ENCODE measurements at regions not wholly inside any gene's neighbourhood (a gene's known extent, or its start where the extent isn't known, plus 50 kb on each side); places are given as distances from the start of the nearest gene placed in this dataset.

DNA sequence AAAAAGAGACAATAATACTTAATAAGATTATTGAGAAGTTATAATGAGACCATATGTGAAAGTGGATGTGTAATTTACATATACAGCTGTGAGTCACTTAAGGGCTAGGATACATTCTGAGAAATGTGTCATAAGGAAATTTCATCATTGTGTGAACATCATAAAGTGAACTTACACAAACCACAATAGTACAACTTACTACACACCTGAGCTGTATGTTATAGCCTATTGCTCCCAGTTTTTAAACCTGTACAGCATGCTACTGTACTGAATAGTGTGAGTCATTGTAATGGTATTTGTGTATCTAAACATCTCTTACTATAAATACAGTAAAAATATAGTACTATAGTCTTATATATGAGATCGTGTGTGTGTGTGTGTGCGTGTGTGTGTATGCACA lies 1420.3 kb upstream of the PIK3C3 start:
- TF ChIP-seq, protein P1, sequence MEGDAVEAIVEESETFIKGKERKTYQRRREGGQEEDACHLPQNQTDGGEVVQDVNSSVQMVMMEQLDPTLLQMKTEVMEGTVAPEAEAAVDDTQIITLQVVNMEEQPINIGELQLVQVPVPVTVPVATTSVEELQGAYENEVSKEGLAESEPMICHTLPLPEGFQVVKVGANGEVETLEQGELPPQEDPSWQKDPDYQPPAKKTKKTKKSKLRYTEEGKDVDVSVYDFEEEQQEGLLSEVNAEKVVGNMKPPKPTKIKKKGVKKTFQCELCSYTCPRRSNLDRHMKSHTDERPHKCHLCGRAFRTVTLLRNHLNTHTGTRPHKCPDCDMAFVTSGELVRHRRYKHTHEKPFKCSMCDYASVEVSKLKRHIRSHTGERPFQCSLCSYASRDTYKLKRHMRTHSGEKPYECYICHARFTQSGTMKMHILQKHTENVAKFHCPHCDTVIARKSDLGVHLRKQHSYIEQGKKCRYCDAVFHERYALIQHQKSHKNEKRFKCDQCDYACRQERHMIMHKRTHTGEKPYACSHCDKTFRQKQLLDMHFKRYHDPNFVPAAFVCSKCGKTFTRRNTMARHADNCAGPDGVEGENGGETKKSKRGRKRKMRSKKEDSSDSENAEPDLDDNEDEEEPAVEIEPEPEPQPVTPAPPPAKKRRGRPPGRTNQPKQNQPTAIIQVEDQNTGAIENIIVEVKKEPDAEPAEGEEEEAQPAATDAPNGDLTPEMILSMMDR (conservative IDR thresholded peaks at IDR 0.05): no peak
- no peak overlapping the region for H3K27ac ChIP-seq

DNA sequence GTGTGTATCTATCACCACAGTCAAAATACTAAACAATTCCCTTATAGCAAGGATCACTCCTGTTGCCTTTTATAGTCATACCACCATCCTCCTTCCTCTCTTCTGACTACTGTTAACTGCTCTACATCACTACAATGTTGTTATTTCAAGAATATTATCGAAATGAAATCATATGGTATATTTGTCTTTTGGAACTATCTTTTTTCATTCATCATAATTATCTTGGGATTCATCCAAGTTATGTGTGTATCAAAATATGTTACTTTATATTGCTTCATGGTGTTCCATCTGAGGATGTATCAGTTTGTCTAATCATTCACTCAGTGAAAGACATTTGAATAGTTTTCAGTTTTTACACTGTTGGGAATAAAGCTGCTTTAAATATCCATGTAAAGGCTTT lies 1423.0 kb upstream of the PIK3C3 start:
- TF ChIP-seq, protein P1 (conservative IDR thresholded peaks at IDR 0.05): no peak
- H3K27ac ChIP-seq: no peak overlapping the region

GRCh38 chr18:40531051-40531450 lies 1424.0 kb upstream of the PIK3C3 start:
- TF ChIP-seq, protein P1 (conservative IDR thresholded peaks at IDR 0.05): no peak
- no peak overlapping the region for H3K27ac ChIP-seq

DNA sequence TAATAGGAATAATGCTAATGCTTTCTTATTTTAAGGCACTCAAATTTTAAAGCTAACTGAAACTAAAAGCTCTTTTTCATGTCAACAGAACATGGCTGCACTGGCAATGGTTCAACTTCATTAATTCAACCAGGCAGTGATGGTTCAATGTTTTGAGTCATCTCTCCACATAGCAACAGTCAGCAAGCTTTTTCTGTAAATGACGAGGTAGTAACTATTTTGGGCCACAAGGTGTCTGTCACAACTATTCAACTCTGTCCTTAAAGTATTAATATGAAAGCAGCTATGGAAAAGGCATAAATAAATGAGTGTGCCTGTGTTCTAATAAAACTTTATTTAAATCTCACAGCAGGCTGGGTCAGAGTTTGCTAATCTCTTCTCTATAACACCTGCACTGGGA lies 1425.6 kb upstream of the PIK3C3 start:
- TF ChIP-seq, protein P1 (conservative IDR thresholded peaks at IDR 0.05): peak; percentile 41
- no peak overlapping the region for H3K27ac ChIP-seq

DNA sequence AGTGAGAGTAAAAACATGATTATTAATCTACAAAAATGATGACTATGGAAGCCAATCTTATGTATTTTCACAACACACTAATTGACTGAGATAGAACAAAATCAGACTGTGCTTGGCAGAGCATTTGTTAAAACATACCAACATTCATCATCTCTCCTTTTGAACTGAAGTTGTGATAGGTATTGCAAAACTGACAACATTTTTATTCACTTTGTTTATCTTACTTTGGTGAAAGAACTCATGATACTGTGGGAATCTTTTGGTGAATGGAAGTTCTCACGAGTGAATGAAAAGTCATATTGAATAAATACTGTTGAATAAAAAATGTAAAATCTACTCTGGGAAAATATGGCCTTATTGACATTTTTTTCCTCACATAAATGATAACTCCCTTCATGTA lies 1430.2 kb upstream of the PIK3C3 start:
- no peak overlapping the region for H3K27ac ChIP-seq
- TF ChIP-seq, protein P1 (conservative IDR thresholded peaks at IDR 0.05): no peak

- no peak overlapping the region for H3K27ac ChIP-seq
- TF ChIP-seq, protein P1 (conservative IDR thresholded peaks at IDR 0.05): no peak
Observed at GRCh38 chr18:40523287-40523686, 1431.7 kb upstream of the PIK3C3 start.

DNA sequence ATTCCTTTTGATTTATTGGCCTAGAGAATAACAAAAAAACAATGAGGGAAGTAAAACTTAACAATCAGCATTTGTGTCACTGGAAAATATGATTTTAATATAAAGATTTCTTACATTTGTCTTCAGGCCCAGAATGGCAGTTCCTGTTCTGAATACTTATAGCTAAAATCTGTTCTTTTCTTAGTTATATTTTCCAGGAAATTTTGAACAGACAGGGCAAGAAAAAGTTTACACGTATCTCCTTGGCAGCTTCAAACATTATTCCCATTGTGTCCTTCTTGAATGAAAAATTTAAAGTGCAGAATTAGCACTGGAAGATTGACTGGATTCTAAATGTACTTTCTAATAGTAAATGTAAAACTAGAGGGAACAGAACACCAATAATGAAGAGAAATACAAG lies 1454.0 kb upstream of the PIK3C3 start:
- H3K27ac ChIP-seq: no peak overlapping the region
- TF ChIP-seq, protein P1 (conservative IDR thresholded peaks at IDR 0.05): no peak

GRCh38 chr18:40494603-40495002 lies 1460.4 kb upstream of the PIK3C3 start:
- TF ChIP-seq, protein P1 (conservative IDR thresholded peaks at IDR 0.05): no peak
- H3K27ac ChIP-seq: no peak overlapping the region

All from VCaP (cell line).